ENCODE measurements at regions not wholly inside any gene's neighbourhood (a gene's known extent, or its start where the extent isn't known, plus 50 kb on each side); places are given as distances from the start of the nearest gene placed in this dataset.

DNA sequence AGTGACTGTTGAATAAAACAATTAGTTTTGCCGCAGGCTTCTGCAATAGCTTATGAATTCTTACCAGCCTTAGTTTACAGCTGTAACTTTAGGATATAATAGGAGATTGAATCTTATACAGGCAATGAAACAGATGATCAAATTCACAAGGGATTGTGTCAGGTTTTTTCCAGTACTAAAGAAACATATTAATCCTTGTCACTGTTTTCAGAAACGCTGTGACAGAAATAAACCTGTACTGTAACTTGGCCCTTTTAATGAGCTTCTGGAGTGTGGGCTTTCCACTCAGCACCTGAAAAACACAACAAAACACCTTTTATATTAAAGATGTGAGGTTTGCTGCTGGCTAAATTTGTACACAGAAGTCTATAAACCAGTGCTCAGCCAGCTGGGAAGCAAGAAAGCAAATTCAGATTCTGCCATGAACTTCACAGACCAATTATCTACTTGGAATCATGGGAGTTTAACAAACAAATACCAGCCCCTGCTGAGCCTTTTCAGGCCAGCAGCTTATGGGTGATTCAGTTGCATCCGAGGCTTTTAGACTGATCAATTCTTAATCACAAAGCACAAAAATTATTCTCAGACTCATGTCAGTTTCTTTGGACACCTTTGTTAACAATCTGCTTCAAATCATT is 109.5 kb downstream of the FOXG1 start:
- TF ChIP-seq, protein P1, sequence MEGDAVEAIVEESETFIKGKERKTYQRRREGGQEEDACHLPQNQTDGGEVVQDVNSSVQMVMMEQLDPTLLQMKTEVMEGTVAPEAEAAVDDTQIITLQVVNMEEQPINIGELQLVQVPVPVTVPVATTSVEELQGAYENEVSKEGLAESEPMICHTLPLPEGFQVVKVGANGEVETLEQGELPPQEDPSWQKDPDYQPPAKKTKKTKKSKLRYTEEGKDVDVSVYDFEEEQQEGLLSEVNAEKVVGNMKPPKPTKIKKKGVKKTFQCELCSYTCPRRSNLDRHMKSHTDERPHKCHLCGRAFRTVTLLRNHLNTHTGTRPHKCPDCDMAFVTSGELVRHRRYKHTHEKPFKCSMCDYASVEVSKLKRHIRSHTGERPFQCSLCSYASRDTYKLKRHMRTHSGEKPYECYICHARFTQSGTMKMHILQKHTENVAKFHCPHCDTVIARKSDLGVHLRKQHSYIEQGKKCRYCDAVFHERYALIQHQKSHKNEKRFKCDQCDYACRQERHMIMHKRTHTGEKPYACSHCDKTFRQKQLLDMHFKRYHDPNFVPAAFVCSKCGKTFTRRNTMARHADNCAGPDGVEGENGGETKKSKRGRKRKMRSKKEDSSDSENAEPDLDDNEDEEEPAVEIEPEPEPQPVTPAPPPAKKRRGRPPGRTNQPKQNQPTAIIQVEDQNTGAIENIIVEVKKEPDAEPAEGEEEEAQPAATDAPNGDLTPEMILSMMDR (IDR thresholded peaks at IDR 0.05), result no peak
- TF ChIP-seq POLR2A (IDR thresholded peaks at IDR 0.05), result no peak
- TF ChIP-seq EP300 (IDR thresholded peaks at IDR 0.05), result no peak
